ENCODE measurements at regions not wholly inside any gene's neighbourhood (a gene's known extent, or its start where the extent isn't known, plus 50 kb on each side); places are given as distances from the start of the nearest gene placed in this dataset.
"Not testable (repeated sequence)": the region's sequence is repeated elsewhere in the genome, so short reads cannot be mapped to it uniquely, and the experiment has no call there.

GRCh38 chr6:80504882-80505281 is 398.4 kb downstream of the BCKDHB start:
- no peak for DNase-seq
- H3K4me3 Mint-ChIP-seq, result no peak overlapping the region
- POLR2A ChIA-PET, result no interaction called here
- H3K4me1 Mint-ChIP-seq, result no peaks in the 10 kb centered on the region
- H3K9me3 Mint-ChIP-seq, result no peaks in the 10 kb centered on the region
- H3K27me3 Mint-ChIP-seq, result peaks cover 5% of the 10 kb centered on the region
- CTCF ChIA-PET, result no interaction called here
- H3K27ac Mint-ChIP-seq, result no peak overlapping the region
- no peaks in the 10 kb centered on the region for H3K36me3 Mint-ChIP-seq (ENCODE audit: low read depth)

GRCh38 chr6:80503660-80504059 is 397.2 kb downstream of the BCKDHB start:
- ChIA-PET POLR2A (no interaction called here), CTCF (no interaction called here)
- Mint-ChIP-seq H3K27ac (no peak overlapping the region), H3K36me3 (ENCODE audit: low read depth) (no peaks in the 10 kb centered on the region), H3K4me1 (no peaks in the 10 kb centered on the region), H3K27me3 (peaks cover 5% of the 10 kb centered on the region), H3K9me3 (no peaks in the 10 kb centered on the region), H3K4me3 (no peak overlapping the region)
- DNase-seq, result no peak

- H3K9me3 Mint-ChIP-seq, result no peaks in the 10 kb centered on the region
- H3K4me1 Mint-ChIP-seq, result no peaks in the 10 kb centered on the region
- DNase-seq, result no peak
- H3K36me3 Mint-ChIP-seq (ENCODE audit: low read depth), result no peaks in the 10 kb centered on the region
- ChIA-PET POLR2A (no interaction called here), CTCF (no interaction called here)
- H3K4me3 Mint-ChIP-seq, result no peak overlapping the region
- peaks cover 3% of the 10 kb centered on the region for H3K27me3 Mint-ChIP-seq
- H3K27ac Mint-ChIP-seq, result no peak overlapping the region
Measured at GRCh38 chr6:80502871-80503270, 396.4 kb downstream of the BCKDHB start.

GRCh38 chr6:80501636-80502035 is 395.2 kb downstream of the BCKDHB start:
- no peaks in the 10 kb centered on the region for H3K4me1 Mint-ChIP-seq
- no peak for DNase-seq
- H3K27ac Mint-ChIP-seq, result no peak overlapping the region
- POLR2A ChIA-PET, result no interaction called here
- no peaks in the 10 kb centered on the region for H3K36me3 Mint-ChIP-seq (ENCODE audit: low read depth)
- H3K9me3 Mint-ChIP-seq, result no peaks in the 10 kb centered on the region
- peaks cover 3% of the 10 kb centered on the region for H3K27me3 Mint-ChIP-seq
- CTCF ChIA-PET, result interaction anchor here (0.6 kb wide), 1 partner anchor 11 kb away, joined by 3 read pairs; no protein-coding TSS in a partner anchor
- no peak overlapping the region for H3K4me3 Mint-ChIP-seq

GRCh38 chr6:80497696-80498486 is 391.4 kb downstream of the BCKDHB start:
- POLR2A ChIA-PET; H3K4me1 Mint-ChIP-seq; H3K27ac Mint-ChIP-seq; H3K4me3 Mint-ChIP-seq; H3K9me3 Mint-ChIP-seq; DNase-seq; H3K36me3 Mint-ChIP-seq (ENCODE audit: low read depth); H3K27me3 Mint-ChIP-seq; CTCF ChIA-PET: not testable (repeated sequence)

- CTCF ChIA-PET, result no interaction called here
- Mint-ChIP-seq H3K36me3 (ENCODE audit: low read depth) (no peaks in the 10 kb centered on the region), H3K27ac (no peak overlapping the region), H3K4me3 (no peak overlapping the region), H3K4me1 (no peaks in the 10 kb centered on the region), H3K9me3 (peaks cover 2% of the 10 kb centered on the region), H3K27me3 (no peaks in the 10 kb centered on the region)
- DNase-seq, result no peak
- POLR2A ChIA-PET, result no interaction called here
Measured at GRCh38 chr6:80489911-80490635, 383.6 kb downstream of the BCKDHB start.

- H3K27me3 Mint-ChIP-seq, result no peaks in the 10 kb centered on the region
- DNase-seq, result no peak
- H3K9me3 Mint-ChIP-seq, result peaks cover 2% of the 10 kb centered on the region
- no peak overlapping the region for H3K27ac Mint-ChIP-seq
- H3K36me3 Mint-ChIP-seq (ENCODE audit: low read depth), result no peaks in the 10 kb centered on the region
- CTCF ChIA-PET, result no interaction called here
- H3K4me3 Mint-ChIP-seq, result no peak overlapping the region
- POLR2A ChIA-PET, result no interaction called here
- no peaks in the 10 kb centered on the region for H3K4me1 Mint-ChIP-seq
Measured at GRCh38 chr6:80488190-80488589, 381.7 kb downstream of the BCKDHB start.

GRCh38 chr6:80485494-80485893 is 379.0 kb downstream of the BCKDHB start:
- H3K36me3 Mint-ChIP-seq (ENCODE audit: low read depth); H3K27ac Mint-ChIP-seq; H3K27me3 Mint-ChIP-seq; CTCF ChIA-PET; DNase-seq; H3K4me3 Mint-ChIP-seq; POLR2A ChIA-PET; H3K9me3 Mint-ChIP-seq; H3K4me1 Mint-ChIP-seq: not testable (repeated sequence)

GRCh38 chr6:80482056-80482455 is 375.6 kb downstream of the BCKDHB start:
- no peak for DNase-seq
- Mint-ChIP-seq H3K36me3 (ENCODE audit: low read depth) (no peaks in the 10 kb centered on the region), H3K27ac (no peak overlapping the region), H3K9me3 (no peaks in the 10 kb centered on the region), H3K4me1 (no peaks in the 10 kb centered on the region), H3K27me3 (peaks cover 2% of the 10 kb centered on the region), H3K4me3 (no peak overlapping the region)
- ChIA-PET POLR2A (no interaction called here), CTCF (no interaction called here)

GRCh38 chr6:80480421-80481157 is 374.1 kb downstream of the BCKDHB start:
- POLR2A ChIA-PET, result no interaction called here
- Mint-ChIP-seq H3K27me3 (peaks cover 2% of the 10 kb centered on the region), H3K4me3 (no peak overlapping the region), H3K9me3 (no peaks in the 10 kb centered on the region), H3K4me1 (no peaks in the 10 kb centered on the region), H3K36me3 (ENCODE audit: low read depth) (no peaks in the 10 kb centered on the region), H3K27ac (no peak overlapping the region)
- DNase-seq, result no peak
- CTCF ChIA-PET, result no interaction called here

GRCh38 chr6:80478030-80478429 is 371.6 kb downstream of the BCKDHB start:
- Mint-ChIP-seq H3K27me3 (peaks cover 2% of the 10 kb centered on the region), H3K36me3 (ENCODE audit: low read depth) (no peaks in the 10 kb centered on the region), H3K27ac (no peak overlapping the region), H3K4me1 (no peaks in the 10 kb centered on the region), H3K9me3 (no peaks in the 10 kb centered on the region), H3K4me3 (no peak overlapping the region)
- DNase-seq, result no peak
- POLR2A ChIA-PET, result no interaction called here
- CTCF ChIA-PET, result no interaction called here

- H3K27ac Mint-ChIP-seq, result no peak overlapping the region
- H3K27me3 Mint-ChIP-seq, result peaks cover 2% of the 10 kb centered on the region
- no peaks in the 10 kb centered on the region for H3K36me3 Mint-ChIP-seq (ENCODE audit: low read depth)
- H3K4me3 Mint-ChIP-seq, result no peak overlapping the region
- no peak for DNase-seq
- POLR2A ChIA-PET, result no interaction called here
- no peaks in the 10 kb centered on the region for H3K4me1 Mint-ChIP-seq
- H3K9me3 Mint-ChIP-seq, result no peaks in the 10 kb centered on the region
- CTCF ChIA-PET, result no interaction called here
Measured at GRCh38 chr6:80477591-80477990, 371.1 kb downstream of the BCKDHB start.

GRCh38 chr6:80472271-80472670 is 365.8 kb downstream of the BCKDHB start:
- Mint-ChIP-seq H3K27me3 (no peaks in the 10 kb centered on the region), H3K9me3 (no peaks in the 10 kb centered on the region), H3K4me3 (no peak overlapping the region), H3K27ac (no peak overlapping the region), H3K36me3 (ENCODE audit: low read depth) (no peaks in the 10 kb centered on the region), H3K4me1 (no peaks in the 10 kb centered on the region)
- ChIA-PET CTCF (interaction anchor here (1.1 kb wide), 1 partner anchor 14 kb away, joined by 3 read pairs; no protein-coding TSS in a partner anchor), POLR2A (no interaction called here)
- no peak for DNase-seq
